H1 (cell line): ENCODE measurements at regions not wholly inside any gene's neighbourhood (a gene's known extent, or its start where the extent isn't known, plus 50 kb on each side); places are given as distances from the start of the nearest gene placed in this dataset.

Experiments
- CTCF ChIA-PET: fragments of 300-600 bp; sonication (Branson Sonifier 250); formaldehyde crosslinking; loops from one replicate; lab custom pipeline; 2021; ENCODE audit not compliant: partially characterized antibody; lab: Charles Lee
- POLR2A ChIA-PET: fragments of 300-600 bp; sonication (Branson Sonifier 250); formaldehyde crosslinking; loops from one replicate; lab custom pipeline; 2021; ENCODE audit warnings: inconsistent platforms; ENCODE audit not compliant: partially characterized antibody; lab: Charles Lee
- DNase-seq, 2 experiments: peaks; one replicate each; pipeline versions ENCODE4 v3.0.0 to v3.0.0-alpha.2; 2010 to 2022; ENCODE audit warnings: low spot score in 2 of 2, low read depth in 1 of 2, mixed read lengths in 1 of 2
- FAIRE-seq: peaks from 2 replicates; lab custom pipeline; 2011; peaks lifted over from hg19 to GRCh38; lab: Jason Lieb, UNC
- H2AFZ ChIP-seq: 2 replicates; pipeline ENCODE4 v1.8.1; 2012; ENCODE audit warnings: low read length, inconsistent platforms
- H2AK5ac ChIP-seq: 2 replicates; pipeline ENCODE4 v1.6.1; 2013; ENCODE audit warnings: low read depth, low read length
- H2BK120ac ChIP-seq: replicated peaks from 2 replicates; pipeline ENCODE3; 2013; ENCODE audit warnings: low read depth, low read length, inconsistent platforms
- H2BK12ac ChIP-seq: 2 replicates; pipeline ENCODE4 v1.6.1; 2013; ENCODE audit warnings: low read depth, low read length
- H2BK15ac ChIP-seq: 2 replicates; pipeline ENCODE4 v1.6.1; 2013; ENCODE audit warnings: low read length
- H2BK20ac ChIP-seq: 2 replicates; pipeline ENCODE4 v1.6.1; 2013; ENCODE audit warnings: low read length
- H2BK5ac ChIP-seq: 2 replicates; pipeline ENCODE4 v1.6.1; 2013; ENCODE audit warnings: low read depth, low read length
- H3K14ac ChIP-seq: 2 replicates; pipeline ENCODE4 v1.6.1; 2013; ENCODE audit warnings: inconsistent platforms; ENCODE audit not compliant: insufficient read length
- H3K18ac ChIP-seq: 2 replicates; pipeline ENCODE4 v1.6.1; 2013; ENCODE audit warnings: low read length; ENCODE audit errors: extremely low read depth
- H3K23ac ChIP-seq: 2 replicates; pipeline ENCODE4 v1.6.1; 2013; ENCODE audit warnings: inconsistent platforms; ENCODE audit not compliant: insufficient read length
- H3K23me2 ChIP-seq: 2 replicates; pipeline ENCODE4 v1.6.1; 2013; ENCODE audit warnings: low read depth, low read length
- H3K27ac ChIP-seq: 2 replicates; pipeline ENCODE4 v1.6.1; 2011; ENCODE audit warnings: low read depth, low read length, inconsistent platforms
- H3K27me3 ChIP-seq, 4 experiments: replicated peaks in 1 of 4; 1 replicate in 1 of 4; 2 replicates in 3 of 4; pipeline versions ENCODE4 v1.6.1 to v1.8.1; 2011 to 2013; ENCODE audit warnings: low read length in 3 of 4, mild to moderate bottlenecking in 3 of 4, inconsistent platforms in 2 of 4, mixed read lengths in 2 of 4, moderate library complexity in 1 of 4; ENCODE audit not compliant: control insufficient read depth in 3 of 4, insufficient read depth in 3 of 4; ENCODE audit errors: extremely low read depth in 1 of 4
- H3K36me3 ChIP-seq, 4 experiments: 2 replicates each; pipeline versions ENCODE4 v1.6.1 to v1.8.1; 2011 to 2013; ENCODE audit warnings: mild to moderate bottlenecking in 4 of 4, low read length in 3 of 4, moderate library complexity in 2 of 4, control low read depth in 1 of 4, inconsistent platforms in 1 of 4; ENCODE audit not compliant: insufficient read depth in 4 of 4, control insufficient read depth in 2 of 4
- H3K4ac ChIP-seq: replicated peaks from 2 replicates; pipeline ENCODE3; 2013; ENCODE audit warnings: low read length, low read depth, mixed read lengths, inconsistent platforms; ENCODE audit not compliant: insufficient read length
- H3K4me1 ChIP-seq, 4 experiments: replicated peaks in 1 of 4; 1 replicate in 1 of 4; 2 replicates in 3 of 4; pipeline versions ENCODE4 v1.6.1 to v1.8.1; 2011 to 2013; ENCODE audit warnings: low read length in 3 of 4, inconsistent platforms in 2 of 4, mixed read lengths in 1 of 4; ENCODE audit not compliant: insufficient read depth in 4 of 4, control insufficient read depth in 3 of 4
- H3K4me2 ChIP-seq, 2 experiments: 2 replicates each; pipeline versions ENCODE4 v1.6.1 to v1.8.1; 2011 to 2013; ENCODE audit warnings: low read depth in 2 of 2, low read length in 2 of 2, control low read depth in 1 of 2, inconsistent platforms in 1 of 2, mild to moderate bottlenecking in 1 of 2; ENCODE audit not compliant: insufficient read depth in 1 of 2
- H3K4me3 ChIP-seq, 4 experiments: fragments of 200-600, 300-600 bp in 1 of 4; sonication (generic), shearing (Covaris generic), sonication (Bioruptor Twin) in 1 of 4; 2 replicates each; pipeline versions ENCODE4 v1.5.1 to v1.8.1; 2011 to 2016; ENCODE audit warnings: low read length in 4 of 4, low read depth in 3 of 4, control low read depth in 2 of 4, inconsistent platforms in 2 of 4, mild to moderate bottlenecking in 2 of 4, mixed read lengths in 1 of 4, moderate library complexity in 1 of 4; ENCODE audit not compliant: insufficient read depth in 2 of 4; ENCODE audit errors: extremely low read depth in 1 of 4
- H3K56ac ChIP-seq: replicated peaks from 2 replicates; pipeline ENCODE3; 2013; ENCODE audit warnings: low read depth, mild to moderate bottlenecking, mixed read lengths, low read length, inconsistent platforms; ENCODE audit not compliant: insufficient read length
- H3K79me1 ChIP-seq: 2 replicates; pipeline ENCODE4 v1.6.1; 2013; ENCODE audit warnings: low read depth, low read length, control low read depth
- H3K79me2 ChIP-seq, 2 experiments: 2 replicates each; pipeline versions ENCODE4 v1.6.1 to v1.8.1; 2012 to 2013; ENCODE audit warnings: low read length in 2 of 2, mild to moderate bottlenecking in 2 of 2, inconsistent platforms in 1 of 2; ENCODE audit not compliant: insufficient read depth in 2 of 2, control insufficient read depth in 1 of 2
- H3K9ac ChIP-seq, 4 experiments: replicated peaks in 1 of 4; 1 replicate in 1 of 4; 2 replicates in 3 of 4; pipeline versions ENCODE4 v1.6.1 to v1.8.1; 2011 to 2013; ENCODE audit warnings: low read depth in 3 of 4, low read length in 3 of 4, control low read depth in 2 of 4, mild to moderate bottlenecking in 2 of 4, moderate library complexity in 2 of 4, inconsistent platforms in 1 of 4; ENCODE audit errors: extremely low read depth in 1 of 4
- H3K9me3 ChIP-seq, 2 experiments: 2 replicates each; pipeline versions ENCODE4 v1.6.1 to v1.8.1; 2012 to 2013; ENCODE audit warnings: mild to moderate bottlenecking in 2 of 2, moderate library complexity in 2 of 2, control low read depth in 1 of 2, inconsistent platforms in 1 of 2, low read depth in 1 of 2, low read length in 1 of 2, mixed read lengths in 1 of 2; ENCODE audit not compliant: insufficient read depth in 2 of 2
- H4K20me1 ChIP-seq, 2 experiments: replicated peaks in 1 of 2; 2 replicates each; pipeline versions ENCODE3 to v1.8.1; 2011 to 2013; ENCODE audit warnings: inconsistent platforms in 2 of 2, low read length in 2 of 2, mild to moderate bottlenecking in 1 of 2; ENCODE audit not compliant: insufficient read depth in 2 of 2, control insufficient read depth in 1 of 2
- H4K5ac ChIP-seq: 2 replicates; pipeline ENCODE4 v1.6.1; 2013; ENCODE audit warnings: low read length, low read depth, mixed read lengths, inconsistent platforms; ENCODE audit not compliant: insufficient read length
- H4K8ac ChIP-seq: 2 replicates; pipeline ENCODE4 v1.8.0; 2013; ENCODE audit warnings: mild to moderate bottlenecking, moderate library complexity, low read length, inconsistent platforms; ENCODE audit not compliant: insufficient read depth; ENCODE audit errors: extremely low read depth
- H4K91ac ChIP-seq: replicated peaks from 2 replicates; pipeline ENCODE3; 2013; ENCODE audit warnings: low read length, mixed read lengths, inconsistent platforms; ENCODE audit not compliant: insufficient read length
- CBX8 ChIP-seq: fragments of 300-800, 300-1000 bp; sonication (generic); IDR thresholded peaks from 2 replicates; pipeline ENCODE4 v1.7.1; 2016; ENCODE audit warnings: low read depth, low read length, borderline replicate concordance
- CREB1 ChIP-seq: IDR thresholded peaks from 2 replicates; pipeline ENCODE4 v1.6.1; 2012; ENCODE audit warnings: inconsistent platforms
- EGR1 ChIP-seq: IDR thresholded peaks from 2 replicates; pipeline ENCODE4 v1.6.1; 2011; ENCODE audit warnings: low read depth, low read length, borderline replicate concordance
- GABPA ChIP-seq: IDR thresholded peaks from 2 replicates; pipeline ENCODE4 v1.6.1; 2011; ENCODE audit warnings: mild to moderate bottlenecking, low read length, moderate library complexity, borderline replicate concordance; ENCODE audit not compliant: insufficient read depth
- JUND ChIP-seq: IDR thresholded peaks from 2 replicates; pipeline ENCODE4 v1.6.1; 2011; ENCODE audit warnings: mild to moderate bottlenecking, improper control_type of control experiment, low read length
- KDM5A ChIP-seq: fragments of 200-600 bp; IDR thresholded peaks from 2 replicates; pipeline ENCODE4 v1.7.1; 2012; ENCODE audit warnings: mild to moderate bottlenecking, low read length, inconsistent platforms, mixed read lengths
- MAFK ChIP-seq: IDR thresholded peaks from 2 replicates; pipeline ENCODE4 v1.6.1; 2012; ENCODE audit warnings: low read depth, mild to moderate bottlenecking, improper control_type of control experiment, low read length
- NANOG ChIP-seq: IDR thresholded peaks from 2 replicates; pipeline ENCODE4 v1.6.1; 2011; ENCODE audit warnings: low read length, low read depth, mild to moderate bottlenecking, inconsistent platforms; ENCODE audit not compliant: insufficient read depth, poor library complexity, severe bottlenecking
- POLR2A ChIP-seq, 2 experiments: IDR thresholded peaks; 1 replicate in 1 of 2; 2 replicates in 1 of 2; pipeline ENCODE4 v1.6.1; 2011; ENCODE audit warnings: low read depth in 2 of 2, low read length in 2 of 2, mild to moderate bottlenecking in 2 of 2; ENCODE audit errors: control extremely low read depth in 1 of 2
- RAD21 ChIP-seq, 2 experiments: IDR thresholded peaks in 1 of 2; conservative IDR thresholded peaks in 1 of 2; 2 replicates each; pipeline ENCODE4 v1.6.1; 2011; ENCODE audit warnings: low read depth in 2 of 2, low read length in 2 of 2, improper control_type of control experiment in 1 of 2, inconsistent platforms in 1 of 2, mild to moderate bottlenecking in 1 of 2, moderate library complexity in 1 of 2
- SIX5 ChIP-seq: IDR thresholded peaks from 2 replicates; pipeline ENCODE4 v1.6.1; 2011; ENCODE audit warnings: mild to moderate bottlenecking, low read depth, low read length
- SP1 ChIP-seq: IDR thresholded peaks from 2 replicates; pipeline ENCODE4 v1.6.1; 2011; ENCODE audit warnings: low read depth, low read length
- SP2 ChIP-seq: IDR thresholded peaks from 2 replicates; pipeline ENCODE4 v1.6.1; 2012; ENCODE audit warnings: mild to moderate bottlenecking, low read length, inconsistent platforms
- SRF ChIP-seq: IDR thresholded peaks from 2 replicates; pipeline ENCODE4 v1.6.1; 2011; ENCODE audit warnings: mild to moderate bottlenecking, low read depth, low read length, moderate library complexity
- TEAD4 ChIP-seq: IDR thresholded peaks from 2 replicates; pipeline ENCODE4 v1.6.1; 2012; ENCODE audit warnings: low read depth, low read length, inconsistent platforms, mixed read lengths
- ZNF274 ChIP-seq: IDR thresholded peaks from 2 replicates; pipeline ENCODE4 v1.7.0; 2012; ENCODE audit warnings: low read length, borderline replicate concordance; ENCODE audit errors: extremely low read depth
- WGBS, 2 experiments: shearing (Covaris generic) in 1 of 2; methylation state at CpG; one replicate each; pipeline versions ENCODE4 v1.1.6 to v1.1.7; 2013 to 2015; ENCODE audit warnings: low lambda C conversion rate in 2 of 2, mixed read lengths in 2 of 2, inconsistent platforms in 1 of 2, low coverage in 1 of 2, missing lambda C conversion rate in 1 of 2; ENCODE audit not compliant: insufficient replicate concordance in 2 of 2, insufficient coverage in 1 of 2, insufficient read length in 1 of 2; ENCODE audit errors: extremely low coverage in 1 of 2, missing lambda C conversion rate in 1 of 2; 5-methylcytosine and 5-hydroxymethylcytosine counted together

- Histone ChIP-seq H2BK120ac (no peak overlapping the region), H3K79me1 (no peaks in the 10 kb centered on the region), H3K23me2 (peaks cover 9% of the 10 kb centered on the region; the same call in 1 of the 2 replicates), H3K4ac (no peak overlapping the region), H3K79me2 (no peaks in the 10 kb centered on the region), H3K27ac (no peak overlapping the region), H2BK20ac (no peak overlapping the region), H3K27me3 (no peaks in the 10 kb centered on the region), H4K20me1 (no peaks in the 10 kb centered on the region), H2BK12ac (peak overlapping the region; percentile 83; the same call in 1 of the 2 replicates), H3K4me1 (peaks cover 0 to 7% (median 1%) of the 10 kb centered on the region in 4 experiments; a peak in 5 of 7 replicates), H3K4me3 (no peak overlapping the region), H2AK5ac (0 out of 2 replicates have a peak overlapping the region, but pooled peaks have one; percentile 11), H3K14ac (no peak overlapping the region), H3K18ac (no peak overlapping the region; the same call in 1 of the 2 replicates), H3K23ac (no peak overlapping the region), H2BK15ac (no peak overlapping the region), H3K9me3 (no peaks in the 10 kb centered on the region), H3K4me2 (no peak overlapping the region), H4K91ac (no peak overlapping the region), H3K56ac (no peak overlapping the region), H2AFZ (no peak overlapping the region), H4K5ac (no peak overlapping the region), H3K36me3 (no peaks in the 10 kb centered on the region), H3K9ac (no peak overlapping the region), H2BK5ac (no peak overlapping the region), H4K8ac (no peak overlapping the region)
- no peak for FAIRE-seq
- CTCF ChIA-PET = interaction anchor here (0.5 to 2.4 kb wide), 3 partner anchors 11 to 36 kb away, joined by 3 to 11 read pairs (median 4); no protein-coding TSS in a partner anchor
- no peak for DNase-seq
- WGBS, 2 experiments = 88% methylated on average over 6 of the region's 6 CpGs; no CpG with 5 or more reads in 1 of the 2 experiments
- POLR2A ChIA-PET = interaction anchor here (1.0 kb wide), 1 partner anchor 11 kb away, joined by 3 read pairs; no protein-coding TSS in a partner anchor
- no peak for TF ChIP-seq GABPA
- TF ChIP-seq SP2 = no peak
- TF ChIP-seq NANOG = no peak
- no peak for TF ChIP-seq TEAD4
- TF ChIP-seq CREB1 = no peak
- TF ChIP-seq ZNF274 = no peak
- no peak for TF ChIP-seq SIX5
- TF ChIP-seq JUND = no peak
- no peak for TF ChIP-seq SP1
- no peak for TF ChIP-seq SRF
- TF ChIP-seq KDM5A = no peak
- no peak for TF ChIP-seq POLR2A (IDR thresholded peaks at IDR 0.05; ENCODE audit: control extremely low read depth in 1 of 2, low read depth in 2 of 2, low read length in 2 of 2)
- no peak for TF ChIP-seq RAD21 (IDR thresholded peaks at IDR 0.05 in 1 of 2, conservative IDR thresholded peaks at IDR 0.05 in 1 of 2; ENCODE audit: low read depth in 2 of 2, low read length in 2 of 2)
- TF ChIP-seq EGR1 = no peak
- TF ChIP-seq MAFK = no peak
- no peak for TF ChIP-seq CBX8
Measured at GRCh38 chr6:167450626-167451025, 125.7 kb downstream of the TTLL2 start.
